Lower leg skin (tissue), 4 donors: ENCODE measurements at regions not wholly inside any gene's neighbourhood (a gene's known extent, or its start where the extent isn't known, plus 50 kb on each side); places are given as distances from the start of the nearest gene placed in this dataset.

Source experiments
- DNase-seq, 2 donors: peaks; one replicate each; pipeline ENCODE4 v3.0.0-alpha.2; 2019; ENCODE audit warnings: low spot score in 2 of 2
- H3K4me3 ChIP-seq: fragments of 200-600 bp; sonication (generic); 2 replicates; pipeline ENCODE4 v1.5.1; 2017; ENCODE audit warnings: mild to moderate bottlenecking, low read depth; ENCODE audit not compliant: poor library complexity, severe bottlenecking
- POLR2A ChIP-seq, 2 donors: fragments of 450-650 bp; IDR thresholded peaks; one replicate each; pipeline ENCODE4 v1.6.1; 2016 to 2017; ENCODE audit warnings: antibody characterized with exemption in 2 of 2, mild to moderate bottlenecking in 1 of 2, moderate library complexity in 1 of 2
- WGBS, 2 donors: methylation state at CpG; one replicate each; pipeline ENCODE4 v1.1.5; 2018; 5-methylcytosine and 5-hydroxymethylcytosine counted together
- intact Hi-C: fragments of 100-400 bp; cut with DNase I; formaldehyde crosslinking; loops from one replicate; pipeline ENCODE4 v1.15.0; 2023; ENCODE audit warnings: low total_unique reads
- TF ChIP-seq, protein P1 (sequence below), 3 donors: fragments of 450-650 bp; IDR thresholded peaks; one replicate each; pipeline ENCODE4 v1.5.1; 2016; ENCODE audit warnings: antibody characterized with exemption in 3 of 3, mild to moderate bottlenecking in 3 of 3, moderate library complexity in 2 of 3

DNA sequence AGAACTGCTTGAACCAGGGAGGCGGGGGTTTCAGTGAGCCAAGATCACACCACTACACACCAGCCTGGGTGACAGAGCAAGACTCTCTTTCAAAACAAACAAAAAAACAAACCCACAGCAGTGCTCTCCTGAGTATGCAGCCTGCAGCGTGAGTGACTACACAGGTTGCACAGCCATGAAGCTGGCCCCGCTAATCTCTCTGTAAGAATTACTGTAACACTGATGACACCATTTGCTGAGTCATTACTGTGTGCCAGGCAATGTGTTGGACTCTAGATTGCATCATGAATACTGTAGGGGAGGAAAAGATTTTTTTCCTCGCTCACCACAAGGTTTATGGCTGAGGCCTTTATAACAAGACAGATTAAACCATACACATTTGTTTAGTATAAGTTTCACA, 118.6 kb upstream of the ATP8B1 start:
- intact Hi-C loops = no loop called here
- TF ChIP-seq POLR2A (IDR thresholded peaks at IDR 0.05) = no peak
- TF ChIP-seq, protein P1, sequence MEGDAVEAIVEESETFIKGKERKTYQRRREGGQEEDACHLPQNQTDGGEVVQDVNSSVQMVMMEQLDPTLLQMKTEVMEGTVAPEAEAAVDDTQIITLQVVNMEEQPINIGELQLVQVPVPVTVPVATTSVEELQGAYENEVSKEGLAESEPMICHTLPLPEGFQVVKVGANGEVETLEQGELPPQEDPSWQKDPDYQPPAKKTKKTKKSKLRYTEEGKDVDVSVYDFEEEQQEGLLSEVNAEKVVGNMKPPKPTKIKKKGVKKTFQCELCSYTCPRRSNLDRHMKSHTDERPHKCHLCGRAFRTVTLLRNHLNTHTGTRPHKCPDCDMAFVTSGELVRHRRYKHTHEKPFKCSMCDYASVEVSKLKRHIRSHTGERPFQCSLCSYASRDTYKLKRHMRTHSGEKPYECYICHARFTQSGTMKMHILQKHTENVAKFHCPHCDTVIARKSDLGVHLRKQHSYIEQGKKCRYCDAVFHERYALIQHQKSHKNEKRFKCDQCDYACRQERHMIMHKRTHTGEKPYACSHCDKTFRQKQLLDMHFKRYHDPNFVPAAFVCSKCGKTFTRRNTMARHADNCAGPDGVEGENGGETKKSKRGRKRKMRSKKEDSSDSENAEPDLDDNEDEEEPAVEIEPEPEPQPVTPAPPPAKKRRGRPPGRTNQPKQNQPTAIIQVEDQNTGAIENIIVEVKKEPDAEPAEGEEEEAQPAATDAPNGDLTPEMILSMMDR (IDR thresholded peaks at IDR 0.05) = no peak
- H3K4me3 ChIP-seq = no peak overlapping the region
- WGBS, 2 donors = 91 to 93% methylated on average over 4 of the region's 4 CpGs
- no peak for DNase-seq

- no peak overlapping the region for H3K4me3 ChIP-seq
- intact Hi-C loops = no loop called here
- TF ChIP-seq POLR2A (IDR thresholded peaks at IDR 0.05) = no peak
- TF ChIP-seq, protein P1 (IDR thresholded peaks at IDR 0.05) = no peak
- no peak for DNase-seq
- 61 to 74% methylated on average over 1 of the region's 1 CpG for WGBS, 2 donors
Measured at GRCh38 chr18:57920036-57920435, 116.9 kb upstream of the ATP8B1 start.

GRCh38 chr18:57918601-57919000, 115.5 kb upstream of the ATP8B1 start:
- no peak for DNase-seq
- no peak for TF ChIP-seq POLR2A (IDR thresholded peaks at IDR 0.05)
- TF ChIP-seq, protein P1 (IDR thresholded peaks at IDR 0.05) = no peak
- intact Hi-C loops = no loop called here
- no peak overlapping the region for H3K4me3 ChIP-seq
- 90 to 92% methylated on average over 3 of the region's 3 CpGs for WGBS, 2 donors

DNA sequence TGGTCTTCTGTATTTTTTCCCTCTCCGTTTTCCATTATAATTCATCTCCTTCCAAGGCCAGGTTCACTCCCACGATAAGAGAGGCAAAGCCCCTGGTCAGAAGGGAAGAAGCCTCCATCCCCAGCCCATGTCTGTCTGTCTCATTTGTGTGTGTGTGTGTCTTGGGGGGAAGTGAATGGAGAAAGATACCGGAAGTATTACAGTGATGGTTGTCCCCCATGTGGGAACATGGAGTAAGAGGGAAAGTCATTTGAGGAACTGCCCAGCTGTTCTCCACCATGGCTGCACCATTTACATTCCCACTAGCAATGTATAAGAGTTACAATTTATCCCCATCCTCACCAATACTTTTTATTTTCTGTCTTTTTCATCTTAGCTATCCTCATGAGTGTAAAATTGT, 113.6 kb upstream of the ATP8B1 start:
- H3K4me3 ChIP-seq = no peak overlapping the region
- peak in 1 of 2 donors; percentile 15 for DNase-seq
- TF ChIP-seq, protein P1 (IDR thresholded peaks at IDR 0.05) = no peak
- intact Hi-C loops = no loop called here
- WGBS, 2 donors = 82 to 89% methylated on average over 3 of the region's 3 CpGs

DNA sequence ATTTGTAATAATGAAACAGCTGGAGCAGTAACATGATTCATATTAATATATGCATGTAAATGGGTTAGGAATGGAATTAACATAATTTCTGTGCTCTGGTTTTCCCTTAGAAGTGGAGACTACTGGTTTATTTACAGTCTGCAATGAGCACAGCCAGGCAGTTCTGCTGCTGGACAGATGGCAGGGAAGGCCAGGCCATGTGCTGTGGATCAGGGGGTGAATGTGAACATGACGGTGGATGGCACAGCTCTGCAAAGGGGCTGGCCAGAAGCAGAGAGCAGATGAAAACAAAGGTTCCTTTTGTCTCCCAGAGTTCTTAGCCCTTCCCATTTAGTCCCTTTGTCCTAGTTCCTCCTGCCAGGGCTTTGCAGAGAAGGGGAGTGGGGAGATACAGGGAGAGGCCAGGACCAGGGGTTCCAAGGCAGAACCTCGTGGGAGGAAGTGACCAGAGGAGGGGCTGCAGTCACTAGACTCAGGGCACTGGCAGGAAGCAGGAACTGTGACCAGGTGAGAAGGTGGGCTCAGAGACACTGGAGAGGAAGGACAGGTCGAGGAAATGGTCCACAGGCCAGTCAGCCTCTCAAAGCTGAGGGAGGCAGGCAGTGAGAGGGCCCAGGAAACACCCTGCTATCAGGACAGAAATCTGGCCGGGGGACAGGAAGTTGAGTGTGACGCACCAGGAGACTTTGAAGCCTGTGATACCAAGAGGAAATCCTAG, 112.9 kb upstream of the ATP8B1 start:
- no peak overlapping the region for H3K4me3 ChIP-seq
- WGBS, 2 donors = 54 to 58% methylated on average over 5 of the region's 5 CpGs
- intact Hi-C loops = no loop called here
- DNase-seq = no peak
- TF ChIP-seq POLR2A (IDR thresholded peaks at IDR 0.05) = no peak
- TF ChIP-seq, protein P1 (IDR thresholded peaks at IDR 0.05) = no peak

GRCh38 chr18:57915248-57915647, 112.1 kb upstream of the ATP8B1 start:
- H3K4me3 ChIP-seq = no peak overlapping the region
- TF ChIP-seq, protein P1 (IDR thresholded peaks at IDR 0.05) = no peak
- no peak for TF ChIP-seq POLR2A (IDR thresholded peaks at IDR 0.05)
- intact Hi-C loops = no loop called here
- DNase-seq = no peak
- 60 to 64% methylated on average over 2 of the region's 2 CpGs for WGBS, 2 donors
